Karpas-422 (cell line): ENCODE measurements at regions not wholly inside any gene's neighbourhood (a gene's known extent, or its start where the extent isn't known, plus 50 kb on each side); places are given as distances from the start of the nearest gene placed in this dataset.

Experiments
- DNase-seq: peaks from one replicate; pipeline ENCODE4 v3.0.0-alpha.2; 2015
- H2AFZ ChIP-seq: fragments of 200-600 bp; sonication (generic); 2 replicates; pipeline ENCODE4 v1.6.1; 2014; ENCODE audit warnings: antibody characterized with exemption, low read length, mixed read lengths
- H3K27ac ChIP-seq: fragments of 200-600 bp; sonication (generic); 2 replicates; pipeline ENCODE4 v1.5.1; 2014; ENCODE audit warnings: mild to moderate bottlenecking, low read length, moderate library complexity
- H3K27me3 ChIP-seq: fragments of 200-600 bp; sonication (generic); 2 replicates; pipeline ENCODE4 v1.6.1; 2014; ENCODE audit warnings: low read length, mixed read lengths
- H3K36me3 ChIP-seq: fragments of 200-600 bp; sonication (generic); 2 replicates; pipeline ENCODE4 v1.6.1; 2014; ENCODE audit warnings: low read length, mixed read lengths; ENCODE audit not compliant: insufficient read depth
- H3K4me1 ChIP-seq: fragments of 200-600 bp; sonication (generic); 2 replicates; pipeline ENCODE4 v1.6.1; 2014; ENCODE audit warnings: mild to moderate bottlenecking, low read length, mixed read lengths
- H3K4me2 ChIP-seq: fragments of 200-600 bp; sonication (generic); 2 replicates; pipeline ENCODE4 v1.6.1; 2014; ENCODE audit warnings: low read length, low read depth, mild to moderate bottlenecking; ENCODE audit not compliant: poor library complexity, severe bottlenecking
- H3K4me3 ChIP-seq: fragments of 200-600 bp; sonication (generic); 2 replicates; pipeline ENCODE4 v1.5.1; 2014; ENCODE audit warnings: mild to moderate bottlenecking, antibody characterized with exemption, low read length, mixed read lengths
- H3K79me2 ChIP-seq: fragments of 200-600 bp; sonication (generic); 2 replicates; pipeline ENCODE4 v1.6.1; 2014; ENCODE audit warnings: mild to moderate bottlenecking, low read length, mixed read lengths
- H3K9ac ChIP-seq: fragments of 200-600 bp; sonication (generic); 2 replicates; pipeline ENCODE4 v1.6.0; 2014; ENCODE audit warnings: low read length
- H3K9me2 ChIP-seq: fragments of 200-600 bp; sonication (generic), shearing (Covaris generic); replicated peaks from 2 replicates; pipeline ENCODE4 v1.6.0; 2014; ENCODE audit warnings: mild to moderate bottlenecking, low read length, moderate library complexity; ENCODE audit not compliant: insufficient read depth
- H3K9me3 ChIP-seq: fragments of 300-700, 200-600 bp; sonication (generic); 2 replicates; pipeline ENCODE4 v1.6.1; 2014; ENCODE audit warnings: low read length, mixed read lengths
- H4K20me1 ChIP-seq: fragments of 200-600 bp; sonication (generic); 2 replicates; pipeline ENCODE4 v1.6.1; 2014; ENCODE audit warnings: mild to moderate bottlenecking, antibody characterized with exemption, low read length, low read depth; ENCODE audit not compliant: insufficient read depth

GRCh38 chr13:61162106-61162505 is 253.5 kb downstream of the PCDH20 start:
- no peak overlapping the region for H3K27ac ChIP-seq
- H3K79me2 ChIP-seq = no peaks in the 10 kb centered on the region
- no peaks in the 10 kb centered on the region for H3K27me3 ChIP-seq
- H3K9me3 ChIP-seq = no peaks in the 10 kb centered on the region
- H3K36me3 ChIP-seq = no peaks in the 10 kb centered on the region
- no peaks in the 10 kb centered on the region for H3K9me2 ChIP-seq
- H4K20me1 ChIP-seq = no peaks in the 10 kb centered on the region
- no peak for DNase-seq
- H3K4me3 ChIP-seq = no peak overlapping the region
- H3K4me1 ChIP-seq = no peaks in the 10 kb centered on the region
- no peak overlapping the region for H2AFZ ChIP-seq
- H3K9ac ChIP-seq = no peak overlapping the region
- no peak overlapping the region for H3K4me2 ChIP-seq

GRCh38 chr13:61156753-61157152 is 258.9 kb downstream of the PCDH20 start:
- Histone ChIP-seq H3K27me3 (no peaks in the 10 kb centered on the region), H3K9me3 (no peaks in the 10 kb centered on the region), H3K9ac (no peak overlapping the region), H3K79me2 (no peaks in the 10 kb centered on the region), H3K4me3 (no peak overlapping the region), H3K27ac (no peak overlapping the region), H4K20me1 (no peaks in the 10 kb centered on the region), H3K9me2 (no peaks in the 10 kb centered on the region), H3K4me2 (no peak overlapping the region), H2AFZ (no peak overlapping the region), H3K36me3 (no peaks in the 10 kb centered on the region), H3K4me1 (no peaks in the 10 kb centered on the region)
- no peak for DNase-seq

- no peaks in the 10 kb centered on the region; the same call in 1 of the 2 replicates for H3K9me2 ChIP-seq
- no peak overlapping the region for H3K4me2 ChIP-seq
- H2AFZ ChIP-seq = no peak overlapping the region
- no peaks in the 10 kb centered on the region for H3K36me3 ChIP-seq
- no peak overlapping the region for H3K27ac ChIP-seq
- H3K9ac ChIP-seq = no peak overlapping the region
- no peaks in the 10 kb centered on the region for H3K79me2 ChIP-seq
- no peaks in the 10 kb centered on the region for H4K20me1 ChIP-seq
- H3K4me1 ChIP-seq = no peaks in the 10 kb centered on the region
- DNase-seq = no peak
- no peaks in the 10 kb centered on the region for H3K9me3 ChIP-seq
- no peaks in the 10 kb centered on the region for H3K27me3 ChIP-seq
- H3K4me3 ChIP-seq = no peak overlapping the region
Measured at GRCh38 chr13:61151062-61151461, 264.6 kb downstream of the PCDH20 start.

- no peak overlapping the region for H3K4me2 ChIP-seq
- H3K4me3 ChIP-seq = no peak overlapping the region
- no peaks in the 10 kb centered on the region for H3K27me3 ChIP-seq
- no peak for DNase-seq
- no peaks in the 10 kb centered on the region for H3K9me3 ChIP-seq
- no peaks in the 10 kb centered on the region; the same call in 1 of the 2 replicates for H3K9me2 ChIP-seq
- H3K27ac ChIP-seq = no peak overlapping the region
- no peak overlapping the region for H3K9ac ChIP-seq
- no peaks in the 10 kb centered on the region for H3K4me1 ChIP-seq
- no peaks in the 10 kb centered on the region for H3K79me2 ChIP-seq
- no peak overlapping the region for H2AFZ ChIP-seq
- H3K36me3 ChIP-seq = no peaks in the 10 kb centered on the region
- no peaks in the 10 kb centered on the region for H4K20me1 ChIP-seq
Measured at GRCh38 chr13:61149331-61149730, 266.3 kb downstream of the PCDH20 start.

- Histone ChIP-seq H4K20me1 (no peaks in the 10 kb centered on the region), H3K79me2 (no peaks in the 10 kb centered on the region), H3K9ac (no peak overlapping the region), H3K36me3 (no peaks in the 10 kb centered on the region), H3K27ac (no peak overlapping the region), H3K9me3 (no peaks in the 10 kb centered on the region), H3K9me2 (no peaks in the 10 kb centered on the region; the same call in 1 of the 2 replicates), H3K4me3 (no peak overlapping the region), H3K4me1 (no peaks in the 10 kb centered on the region), H3K4me2 (no peak overlapping the region), H3K27me3 (no peaks in the 10 kb centered on the region), H2AFZ (no peak overlapping the region)
- no peak for DNase-seq
Measured at GRCh38 chr13:61148691-61149315, 266.8 kb downstream of the PCDH20 start.

- Histone ChIP-seq H3K4me2 (no peak overlapping the region), H3K79me2 (no peaks in the 10 kb centered on the region), H3K9me2 (no peaks in the 10 kb centered on the region; the same call in 1 of the 2 replicates), H3K36me3 (no peaks in the 10 kb centered on the region), H2AFZ (no peak overlapping the region), H3K4me1 (no peaks in the 10 kb centered on the region), H3K9me3 (no peaks in the 10 kb centered on the region), H3K27ac (no peak overlapping the region), H3K27me3 (no peaks in the 10 kb centered on the region), H3K4me3 (no peak overlapping the region), H3K9ac (no peak overlapping the region), H4K20me1 (no peaks in the 10 kb centered on the region)
- no peak for DNase-seq
Measured at GRCh38 chr13:61148211-61148610, 267.4 kb downstream of the PCDH20 start.

- Histone ChIP-seq H3K4me2 (no peak overlapping the region), H4K20me1 (no peaks in the 10 kb centered on the region), H3K4me3 (no peak overlapping the region), H3K36me3 (no peaks in the 10 kb centered on the region), H3K9me2 (no peaks in the 10 kb centered on the region; the same call in 1 of the 2 replicates), H3K9me3 (no peaks in the 10 kb centered on the region), H2AFZ (no peak overlapping the region), H3K9ac (no peak overlapping the region), H3K27ac (no peak overlapping the region), H3K79me2 (no peaks in the 10 kb centered on the region), H3K4me1 (no peaks in the 10 kb centered on the region), H3K27me3 (no peaks in the 10 kb centered on the region)
- no peak for DNase-seq
Measured at GRCh38 chr13:61146571-61146970, 269.1 kb downstream of the PCDH20 start.

GRCh38 chr13:61146158-61146557 is 269.5 kb downstream of the PCDH20 start:
- Histone ChIP-seq H3K79me2 (no peaks in the 10 kb centered on the region), H3K36me3 (no peaks in the 10 kb centered on the region), H2AFZ (no peak overlapping the region), H3K4me3 (no peak overlapping the region), H3K9me2 (no peaks in the 10 kb centered on the region; the same call in 1 of the 2 replicates), H3K4me1 (no peaks in the 10 kb centered on the region), H3K9me3 (no peaks in the 10 kb centered on the region), H3K27me3 (no peaks in the 10 kb centered on the region), H4K20me1 (no peaks in the 10 kb centered on the region), H3K27ac (no peak overlapping the region), H3K4me2 (no peak overlapping the region), H3K9ac (no peak overlapping the region)
- no peak for DNase-seq
